Hepatocyte (in vitro differentiated cells): ENCODE measurements at regions not wholly inside any gene's neighbourhood (a gene's known extent, or its start where the extent isn't known, plus 50 kb on each side); places are given as distances from the start of the nearest gene placed in this dataset.

Experiments
- DNase-seq: peaks from one replicate; pipeline ENCODE4 v3.0.0-alpha.2; 2016; ENCODE audit warnings: low spot score
- H2AFZ ChIP-seq: fragments of 200-600 bp; sonication (generic); 2 replicates; pipeline ENCODE4 v1.6.0; 2016; ENCODE audit warnings: antibody characterized with exemption, mild to moderate bottlenecking
- H3K27ac ChIP-seq: fragments of 200-600 bp; sonication (generic); 2 replicates; pipeline ENCODE4 v1.5.1; 2016; ENCODE audit warnings: mild to moderate bottlenecking
- H3K27me3 ChIP-seq: fragments of 200-600 bp; sonication (generic); 2 replicates; pipeline ENCODE4 v1.6.1; 2016
- H3K36me3 ChIP-seq: fragments of 200-600 bp; sonication (generic); replicated peaks from 2 replicates; pipeline ENCODE4 v1.5.1; 2016; ENCODE audit warnings: low read depth; ENCODE audit not compliant: insufficient read depth
- H3K4me1 ChIP-seq: fragments of 200-600 bp; sonication (generic); 2 replicates; pipeline ENCODE4 v1.5.1; 2016; ENCODE audit warnings: mild to moderate bottlenecking, moderate library complexity; ENCODE audit not compliant: insufficient read depth
- H3K4me2 ChIP-seq: fragments of 200-600 bp; sonication (generic); 2 replicates; pipeline ENCODE4 v1.6.0; 2016
- H3K4me3 ChIP-seq: fragments of 200-600 bp; sonication (generic); 2 replicates; pipeline ENCODE4 v1.5.1; 2016; ENCODE audit warnings: mild to moderate bottlenecking
- H3K79me2 ChIP-seq: fragments of 200-600 bp; sonication (generic); 2 replicates; pipeline ENCODE4 v1.6.0; 2017; ENCODE audit warnings: mild to moderate bottlenecking
- H3K9me2 ChIP-seq: fragments of 200-600 bp; sonication (generic); replicated peaks from 2 replicates; pipeline ENCODE4 v1.6.0; 2017; ENCODE audit warnings: mild to moderate bottlenecking; ENCODE audit not compliant: insufficient read depth
- H3K9me3 ChIP-seq: fragments of 200-600 bp; sonication (generic); 2 replicates; pipeline ENCODE4 v1.5.1; 2016; ENCODE audit warnings: low read depth, mild to moderate bottlenecking
- H4K20me1 ChIP-seq: fragments of 200-600 bp; sonication (generic); 2 replicates; pipeline ENCODE4 v1.6.0; 2016; ENCODE audit warnings: mild to moderate bottlenecking; ENCODE audit not compliant: insufficient read depth, poor library complexity, severe bottlenecking
- CTCF ChIP-seq: fragments of 200-600 bp; sonication (generic); IDR thresholded peaks from 2 replicates; pipeline ENCODE4 v1.5.1; 2016; ENCODE audit warnings: antibody characterized with exemption, mild to moderate bottlenecking; ENCODE audit not compliant: poor library complexity
- EZH2 ChIP-seq: fragments of 200-600 bp; sonication (generic); IDR thresholded peaks from 2 replicates; pipeline ENCODE4 v1.6.1; 2016; ENCODE audit warnings: antibody characterized with exemption, mild to moderate bottlenecking, borderline replicate concordance
- EZH2phosphoT487 ChIP-seq: fragments of 200-600 bp; sonication (generic); IDR thresholded peaks from one replicate; pipeline ENCODE4 v1.6.1; 2018; ENCODE audit warnings: antibody characterized with exemption, mild to moderate bottlenecking, low read depth, moderate library complexity; ENCODE audit not compliant: unreplicated experiment, severe bottlenecking
- WGBS: methylation state at CpG from one replicate; pipeline ENCODE4 v1.1.6; 2016; ENCODE audit warnings: low lambda C conversion rate; ENCODE audit errors: missing lambda C conversion rate; 5-methylcytosine and 5-hydroxymethylcytosine counted together

- Histone ChIP-seq H3K9me2 (no peaks in the 10 kb centered on the region), H4K20me1 (no peaks in the 10 kb centered on the region), H2AFZ (no peak overlapping the region), H3K27me3 (no peaks in the 10 kb centered on the region), H3K4me1 (peaks cover 6% of the 10 kb centered on the region), H3K4me2 (no peak overlapping the region), H3K9me3 (no peaks in the 10 kb centered on the region), H3K36me3 (no peaks in the 10 kb centered on the region), H3K4me3 (no peak overlapping the region), H3K79me2 (no peaks in the 10 kb centered on the region), H3K27ac (no peak overlapping the region)
- DNase-seq = no peak
- WGBS = 41% methylated on average over 1 of the region's 1 CpG
- no peak for TF ChIP-seq EZH2
- no peak for TF ChIP-seq CTCF
- no peak for TF ChIP-seq EZH2phosphoT487
Measured at GRCh38 chr4:123623611-123624010, 227.0 kb downstream of the SPRY1 start.

- Histone ChIP-seq H3K36me3 (no peaks in the 10 kb centered on the region), H4K20me1 (no peaks in the 10 kb centered on the region), H3K9me3 (no peaks in the 10 kb centered on the region), H3K27me3 (no peaks in the 10 kb centered on the region), H3K27ac (no peak overlapping the region), H3K79me2 (no peaks in the 10 kb centered on the region), H2AFZ (no peak overlapping the region), H3K9me2 (no peaks in the 10 kb centered on the region), H3K4me1 (peaks cover 6% of the 10 kb centered on the region), H3K4me3 (no peak overlapping the region), H3K4me2 (no peak overlapping the region)
- TF ChIP-seq CTCF = no peak
- no peak for TF ChIP-seq EZH2phosphoT487
- no peak for TF ChIP-seq EZH2
- WGBS = 84% methylated on average over 1 of the region's 1 CpG
- no peak for DNase-seq
Measured at GRCh38 chr4:123624959-123625358, 228.4 kb downstream of the SPRY1 start.

GRCh38 chr4:123628288-123628687 is 231.7 kb downstream of the SPRY1 start:
- H3K27me3 ChIP-seq = no peaks in the 10 kb centered on the region
- no peaks in the 10 kb centered on the region for H3K9me2 ChIP-seq
- DNase-seq = no peak
- no peak overlapping the region for H3K4me3 ChIP-seq
- TF ChIP-seq CTCF (no peak), EZH2 (no peak), EZH2phosphoT487 (no peak)
- no peak overlapping the region for H3K27ac ChIP-seq
- H3K4me2 ChIP-seq = no peak overlapping the region
- 93% methylated on average over 1 of the region's 1 CpG for WGBS
- H2AFZ ChIP-seq = no peak overlapping the region
- H3K79me2 ChIP-seq = no peaks in the 10 kb centered on the region
- H3K4me1 ChIP-seq = no peaks in the 10 kb centered on the region
- H4K20me1 ChIP-seq = no peaks in the 10 kb centered on the region
- no peaks in the 10 kb centered on the region for H3K36me3 ChIP-seq
- H3K9me3 ChIP-seq = no peaks in the 10 kb centered on the region
